NCI-H82 treated with DMSO at 0.1 percent for 48 hours (cell line): ENCODE measurements at regions not wholly inside any gene's neighbourhood (a gene's known extent, or its start where the extent isn't known, plus 50 kb on each side); places are given as distances from the start of the nearest gene placed in this dataset.
"Not testable (repeated sequence)": the region's sequence is repeated elsewhere in the genome, so short reads cannot be mapped to it uniquely, and the experiment has no call there.

Experiments used
- DNase-seq: peaks from one replicate; lab custom pipeline; 2025; ENCODE audit not compliant: unreplicated experiment; lab: John Stamatoyannopoulos, UW

- DNase-seq, result no peak
Observed at GRCh38 chr2:43075054-43075593, 151.3 kb downstream of the ZFP36L2 start.

- no peak for DNase-seq
Observed at GRCh38 chr2:43074592-43075053, 151.8 kb downstream of the ZFP36L2 start.

- no peak for DNase-seq
Observed at GRCh38 chr2:43074052-43074451, 152.4 kb downstream of the ZFP36L2 start.

- peak; percentile 23 for DNase-seq
Observed at GRCh38 chr2:43073401-43073825, 153.0 kb downstream of the ZFP36L2 start.

GRCh38 chr2:43071599-43072550, 154.5 kb downstream of the ZFP36L2 start:
- DNase-seq, result no peak

- no peak for DNase-seq
Observed at GRCh38 chr2:43070676-43071502, 155.5 kb downstream of the ZFP36L2 start.

GRCh38 chr2:43070030-43070429, 156.4 kb downstream of the ZFP36L2 start:
- no peak for DNase-seq

GRCh38 chr2:43068631-43069517, 157.5 kb downstream of the ZFP36L2 start:
- no peak for DNase-seq

- DNase-seq, result no peak
Observed at GRCh38 chr2:43068041-43068533, 158.3 kb downstream of the ZFP36L2 start.

GRCh38 chr2:43067254-43068040, 159.0 kb downstream of the ZFP36L2 start:
- DNase-seq, result no peak

- not testable (repeated sequence) for DNase-seq
Observed at GRCh38 chr2:43066541-43067253, 159.7 kb downstream of the ZFP36L2 start.

- DNase-seq, result no peak
Observed at GRCh38 chr2:43065871-43066270, 160.5 kb downstream of the ZFP36L2 start.

- no peak for DNase-seq
Observed at GRCh38 chr2:43065036-43065435, 161.4 kb downstream of the ZFP36L2 start.

GRCh38 chr2:43063096-43063495, 163.3 kb downstream of the ZFP36L2 start:
- not testable (repeated sequence) for DNase-seq

- DNase-seq, result no peak
Observed at GRCh38 chr2:43062058-43062457, 164.3 kb downstream of the ZFP36L2 start.

- no peak for DNase-seq
Observed at GRCh38 chr2:43060390-43061016, 165.9 kb downstream of the ZFP36L2 start.

GRCh38 chr2:43059183-43059897, 167.1 kb downstream of the ZFP36L2 start:
- no peak for DNase-seq

GRCh38 chr2:43058726-43059110, 167.7 kb downstream of the ZFP36L2 start:
- no peak for DNase-seq
